IMR-90 (cell line): ENCODE measurements at regions not wholly inside any gene's neighbourhood (a gene's known extent, or its start where the extent isn't known, plus 50 kb on each side); places are given as distances from the start of the nearest gene placed in this dataset.

Experiments
- ATAC-seq: fragments of 200-7000 bp; cut with Tn5 transposase; 2 replicates; pipeline ENCODE4 v1.9.1; 2020; ENCODE audit warnings: low read depth, mild to moderate bottlenecking, moderate library complexity
- BruUV-seq: library from RNA; stranded (reverse); fragments of 400-500 nt; replicated peaks from 2 replicates; lab custom pipeline; 2021; lab: Mats Ljungman, UMichigan
- CTCF ChIA-PET: fragments of 300-600 bp; formaldehyde crosslinking; extraction: SDS; loops from one replicate; lab custom pipeline; 2021; ENCODE audit warnings: antibody characterized with exemption; lab: Yijun Ruan, JAX
- POLR2A ChIA-PET: fragments of 300-600 bp; sonication (Branson Sonifier 250); formaldehyde crosslinking; loops from one replicate; lab custom pipeline; 2022; ENCODE audit warnings: antibody characterized with exemption; ENCODE audit not compliant: unreplicated experiment; lab: Charles Lee
- DNase-seq: peaks from one replicate; pipeline ENCODE4 v3.0.0; 2013
- H2AFZ ChIP-seq: replicated peaks from 2 replicates; pipeline ENCODE3; 2013; ENCODE audit warnings: low read length, mild to moderate bottlenecking; ENCODE audit not compliant: poor library complexity
- H2AK5ac ChIP-seq: 2 replicates; pipeline ENCODE4 v1.6.1; 2013; ENCODE audit warnings: low read depth, low read length, inconsistent platforms
- H2AK9ac ChIP-seq: replicated peaks from 2 replicates; pipeline ENCODE3; 2013; ENCODE audit warnings: mild to moderate bottlenecking, low read depth, low read length, moderate library complexity; ENCODE audit not compliant: poor library complexity
- H2BK120ac ChIP-seq: 2 replicates; pipeline ENCODE4 v1.6.1; 2013; ENCODE audit warnings: low read depth, low read length, inconsistent platforms
- H2BK15ac ChIP-seq: 3 replicates; pipeline ENCODE4 v1.6.1; 2013; ENCODE audit warnings: low read depth, low read length, inconsistent platforms
- H2BK20ac ChIP-seq: 2 replicates; pipeline ENCODE4 v1.6.1; 2013; ENCODE audit warnings: low read depth, mild to moderate bottlenecking, inconsistent platforms, low read length, moderate library complexity
- H2BK5ac ChIP-seq: 2 replicates; pipeline ENCODE4 v1.6.1; 2013; ENCODE audit warnings: mild to moderate bottlenecking, low read depth, low read length, inconsistent platforms; ENCODE audit not compliant: poor library complexity, severe bottlenecking
- H3K14ac ChIP-seq: replicated peaks from 2 replicates; pipeline ENCODE4 v1.6.1; 2013; ENCODE audit warnings: low read depth, low read length, inconsistent platforms
- H3K18ac ChIP-seq: 2 replicates; pipeline ENCODE4 v1.6.1; 2013; ENCODE audit warnings: low read depth, low read length, control low read depth
- H3K23ac ChIP-seq: 2 replicates; pipeline ENCODE4 v1.6.1; 2013; ENCODE audit warnings: low read depth, low read length, inconsistent platforms
- H3K27ac ChIP-seq: 2 replicates; pipeline ENCODE4 v1.5.1; 2013; ENCODE audit warnings: mild to moderate bottlenecking, control low read depth, low read length; ENCODE audit not compliant: insufficient read depth
- H3K27me3 ChIP-seq: 2 replicates; pipeline ENCODE4 v1.6.1; 2013; ENCODE audit warnings: low read length; ENCODE audit not compliant: control insufficient read depth, insufficient read depth
- H3K36me3 ChIP-seq: 2 replicates; pipeline ENCODE4 v1.6.1; 2013; ENCODE audit warnings: low read length, mixed read lengths; ENCODE audit not compliant: control insufficient read depth, insufficient read depth
- H3K4ac ChIP-seq: 2 replicates; pipeline ENCODE4 v1.6.1; 2013; ENCODE audit warnings: low read depth, low read length, inconsistent platforms
- H3K4me1 ChIP-seq: 2 replicates; pipeline ENCODE4 v1.6.1; 2013; ENCODE audit warnings: low read length, mixed read lengths; ENCODE audit not compliant: control insufficient read depth, insufficient read depth
- H3K4me2 ChIP-seq: 2 replicates; pipeline ENCODE4 v1.6.1; 2013; ENCODE audit warnings: low read depth, mild to moderate bottlenecking, control low read depth, low read length, moderate library complexity
- H3K4me3 ChIP-seq: 2 replicates; pipeline ENCODE4 v1.5.1; 2013; ENCODE audit warnings: low read depth, mild to moderate bottlenecking, control low read depth, low read length, moderate library complexity; ENCODE audit not compliant: insufficient read depth
- H3K56ac ChIP-seq: 2 replicates; pipeline ENCODE4 v1.6.1; 2013; ENCODE audit warnings: low read length, inconsistent platforms; ENCODE audit not compliant: insufficient read depth; ENCODE audit errors: extremely low read depth
- H3K79me1 ChIP-seq, 2 experiments: 2 replicates each; pipeline ENCODE4 v1.6.1; 2013; ENCODE audit warnings: low read length in 2 of 2, inconsistent platforms in 1 of 2, low read depth in 1 of 2
- H3K9ac ChIP-seq: 2 replicates; pipeline ENCODE4 v1.6.1; 2013; ENCODE audit warnings: low read depth, low read length, control low read depth
- H3K9me1 ChIP-seq: 2 replicates; pipeline ENCODE4 v1.6.1; 2013; ENCODE audit warnings: low read length, inconsistent platforms; ENCODE audit not compliant: insufficient read depth
- H3K9me3 ChIP-seq: 2 replicates; pipeline ENCODE4 v1.6.1; 2013; ENCODE audit warnings: low read length; ENCODE audit not compliant: control insufficient read depth, insufficient read depth
- H4K20me1 ChIP-seq: 2 replicates; pipeline ENCODE4 v1.6.1; 2013; ENCODE audit warnings: low read length, inconsistent platforms; ENCODE audit not compliant: insufficient read depth
- H4K5ac ChIP-seq: 2 replicates; pipeline ENCODE4 v1.6.1; 2013; ENCODE audit warnings: mild to moderate bottlenecking, low read depth, low read length, control low read depth
- H4K8ac ChIP-seq, 2 experiments: 2 replicates each; pipeline ENCODE4 v1.6.1; 2013; ENCODE audit warnings: low read depth in 2 of 2, low read length in 2 of 2, control low read depth in 1 of 2, inconsistent platforms in 1 of 2
- H4K91ac ChIP-seq: 2 replicates; pipeline ENCODE4 v1.6.1; 2013; ENCODE audit warnings: low read depth, low read length, inconsistent platforms; ENCODE audit not compliant: insufficient read depth
- BHLHE40 ChIP-seq: fragments of 150-350 bp; IDR thresholded peaks from 2 replicates; pipeline ENCODE4 v1.6.1; 2016; ENCODE audit warnings: mild to moderate bottlenecking, low read depth, low read length
- CEBPB ChIP-seq: IDR thresholded peaks from 2 replicates; pipeline ENCODE4 v1.6.1; 2012; ENCODE audit warnings: low read depth, low read length, improper control_type of control experiment
- CHD1 ChIP-seq: IDR thresholded peaks from 2 replicates; pipeline ENCODE4 v1.6.1; 2012; ENCODE audit warnings: low read depth, low read length, improper control_type of control experiment
- MAFK ChIP-seq: IDR thresholded peaks from 2 replicates; pipeline ENCODE4 v1.6.1; 2012; ENCODE audit warnings: low read depth, low read length, improper control_type of control experiment
- MAZ ChIP-seq: IDR thresholded peaks from 2 replicates; pipeline ENCODE4 v1.6.1; 2012; ENCODE audit warnings: low read depth, mild to moderate bottlenecking, low read length, improper control_type of control experiment, moderate library complexity, borderline replicate concordance
- POLR2A ChIP-seq: IDR thresholded peaks from 2 replicates; pipeline ENCODE4 v1.6.1; 2012; ENCODE audit warnings: mild to moderate bottlenecking, low read depth, low read length
- RCOR1 ChIP-seq: IDR thresholded peaks from 2 replicates; pipeline ENCODE4 v1.6.1; 2012; ENCODE audit warnings: mild to moderate bottlenecking, low read length, improper control_type of control experiment; ENCODE audit not compliant: insufficient replicate concordance
- RFX5 ChIP-seq: IDR thresholded peaks from 2 replicates; pipeline ENCODE4 v1.8.0; 2012; ENCODE audit warnings: low read depth, mild to moderate bottlenecking, low read length, moderate library complexity
- dilution Hi-C: fragments of 300-500 bp; cut with HindIII; formaldehyde crosslinking; loops from one replicate; pipeline ENCODE4 v1.14.3; 2018; ENCODE audit warnings: low sequenced_read_pairs; ENCODE audit not compliant: unreplicated experiment
- in situ Hi-C: fragments of 300-500 bp; cut with MboI; formaldehyde crosslinking; loops from 3 replicates; pipeline ENCODE4 v1.14.3; 2019; ENCODE audit warnings: low sequenced_read_pairs, inconsistent platforms, mixed read lengths
- intact Hi-C: fragments of 100-400 bp; cut with micrococcal nuclease; formaldehyde crosslinking; loops from 2 replicates; pipeline ENCODE4 v1.10.0; 2022
- TF ChIP-seq, protein P1 (sequence below): fragments of 150-350 bp; IDR thresholded peaks from 2 replicates; pipeline ENCODE4 v1.6.1; 2017; ENCODE audit warnings: mild to moderate bottlenecking, antibody characterized with exemption, low read length, low read depth
- TF ChIP-seq, protein P2 (sequence below): conservative IDR thresholded peaks from 2 replicates; pipeline ENCODE4 v1.5.1; 2012; ENCODE audit warnings: mild to moderate bottlenecking, low read depth, low read length, improper control_type of control experiment
- TF ChIP-seq, protein P3 (sequence below): fragments of 150-350 bp; IDR thresholded peaks from 2 replicates; pipeline ENCODE4 v1.6.1; 2016; ENCODE audit warnings: low read depth, mild to moderate bottlenecking, low read length, moderate library complexity, borderline replicate concordance

DNA sequence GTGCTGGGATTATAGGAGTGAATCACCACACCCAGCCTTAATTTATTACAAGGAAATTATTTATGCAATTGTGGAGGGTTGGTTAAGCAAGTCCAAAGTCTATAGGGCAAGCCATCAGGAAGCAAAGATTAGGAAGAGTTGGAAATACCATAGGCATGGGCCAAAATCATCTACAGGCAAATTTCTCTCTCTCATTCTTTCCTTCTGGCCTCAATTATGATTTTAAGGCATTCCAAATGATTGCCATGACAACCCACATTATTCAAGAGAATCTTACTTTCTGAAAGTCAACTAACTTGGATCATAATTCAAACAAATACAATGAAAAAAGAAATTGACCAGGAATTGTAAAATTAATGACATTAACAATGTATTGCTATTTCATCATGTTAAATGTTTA lies 400.8 kb downstream of the GPM6A start:
- Histone ChIP-seq H3K79me1 (no peaks in the 10 kb centered on the region), H3K9ac (no peak overlapping the region), H2AFZ (no peak overlapping the region), H2AK9ac (no peak overlapping the region), H3K18ac (no peak overlapping the region), H3K23ac (no peak overlapping the region), H2BK15ac (no peak overlapping the region), H3K27me3 (no peaks in the 10 kb centered on the region), H2AK5ac (no peak overlapping the region), H3K4me1 (peaks cover 2% of the 10 kb centered on the region; the same call in 1 of the 2 replicates), H4K91ac (no peak overlapping the region), H2BK120ac (no peak overlapping the region), H3K56ac (no peak overlapping the region), H3K14ac (no peak overlapping the region), H3K9me1 (no peaks in the 10 kb centered on the region), H3K4me2 (no peak overlapping the region), H3K27ac (no peak overlapping the region), H2BK20ac (no peak overlapping the region), H4K20me1 (no peaks in the 10 kb centered on the region), H3K36me3 (no peaks in the 10 kb centered on the region), H4K5ac (no peak overlapping the region), H2BK5ac (no peak overlapping the region), H4K8ac (no peak overlapping the region), H3K9me3 (peaks cover 4% of the 10 kb centered on the region; the same call in 1 of the 2 replicates), H3K4me3 (no peak overlapping the region), H3K4ac (no peak overlapping the region)
- BruUV-seq, result no TSS peak
- intact Hi-C loops, result loop anchor here (10.0 kb wide), 1 partner anchor 124 kb away; no protein-coding TSS in a partner anchor
- no peak for TF ChIP-seq CEBPB
- TF ChIP-seq, protein P1, sequence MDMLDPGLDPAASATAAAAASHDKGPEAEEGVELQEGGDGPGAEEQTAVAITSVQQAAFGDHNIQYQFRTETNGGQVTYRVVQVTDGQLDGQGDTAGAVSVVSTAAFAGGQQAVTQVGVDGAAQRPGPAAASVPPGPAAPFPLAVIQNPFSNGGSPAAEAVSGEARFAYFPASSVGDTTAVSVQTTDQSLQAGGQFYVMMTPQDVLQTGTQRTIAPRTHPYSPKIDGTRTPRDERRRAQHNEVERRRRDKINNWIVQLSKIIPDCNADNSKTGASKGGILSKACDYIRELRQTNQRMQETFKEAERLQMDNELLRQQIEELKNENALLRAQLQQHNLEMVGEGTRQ, result no peak
- TF ChIP-seq, protein P2, sequence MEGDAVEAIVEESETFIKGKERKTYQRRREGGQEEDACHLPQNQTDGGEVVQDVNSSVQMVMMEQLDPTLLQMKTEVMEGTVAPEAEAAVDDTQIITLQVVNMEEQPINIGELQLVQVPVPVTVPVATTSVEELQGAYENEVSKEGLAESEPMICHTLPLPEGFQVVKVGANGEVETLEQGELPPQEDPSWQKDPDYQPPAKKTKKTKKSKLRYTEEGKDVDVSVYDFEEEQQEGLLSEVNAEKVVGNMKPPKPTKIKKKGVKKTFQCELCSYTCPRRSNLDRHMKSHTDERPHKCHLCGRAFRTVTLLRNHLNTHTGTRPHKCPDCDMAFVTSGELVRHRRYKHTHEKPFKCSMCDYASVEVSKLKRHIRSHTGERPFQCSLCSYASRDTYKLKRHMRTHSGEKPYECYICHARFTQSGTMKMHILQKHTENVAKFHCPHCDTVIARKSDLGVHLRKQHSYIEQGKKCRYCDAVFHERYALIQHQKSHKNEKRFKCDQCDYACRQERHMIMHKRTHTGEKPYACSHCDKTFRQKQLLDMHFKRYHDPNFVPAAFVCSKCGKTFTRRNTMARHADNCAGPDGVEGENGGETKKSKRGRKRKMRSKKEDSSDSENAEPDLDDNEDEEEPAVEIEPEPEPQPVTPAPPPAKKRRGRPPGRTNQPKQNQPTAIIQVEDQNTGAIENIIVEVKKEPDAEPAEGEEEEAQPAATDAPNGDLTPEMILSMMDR, result no peak
- TF ChIP-seq, protein P3, sequence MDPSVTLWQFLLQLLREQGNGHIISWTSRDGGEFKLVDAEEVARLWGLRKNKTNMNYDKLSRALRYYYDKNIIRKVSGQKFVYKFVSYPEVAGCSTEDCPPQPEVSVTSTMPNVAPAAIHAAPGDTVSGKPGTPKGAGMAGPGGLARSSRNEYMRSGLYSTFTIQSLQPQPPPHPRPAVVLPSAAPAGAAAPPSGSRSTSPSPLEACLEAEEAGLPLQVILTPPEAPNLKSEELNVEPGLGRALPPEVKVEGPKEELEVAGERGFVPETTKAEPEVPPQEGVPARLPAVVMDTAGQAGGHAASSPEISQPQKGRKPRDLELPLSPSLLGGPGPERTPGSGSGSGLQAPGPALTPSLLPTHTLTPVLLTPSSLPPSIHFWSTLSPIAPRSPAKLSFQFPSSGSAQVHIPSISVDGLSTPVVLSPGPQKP, result no peak
- TF ChIP-seq MAZ, result no peak
- no peak for TF ChIP-seq RCOR1
- no peak for TF ChIP-seq POLR2A
- no peak for TF ChIP-seq CHD1
- no peak for TF ChIP-seq BHLHE40
- no peak for TF ChIP-seq MAFK
- no peak for TF ChIP-seq RFX5
- dilution Hi-C loops, result no loop called here
- ChIA-PET POLR2A (no interaction called here), CTCF (no interaction called here)
- in situ Hi-C loops, result no loop called here
- DNase-seq (no peak), ATAC-seq (no peak)
